HUDEP-2 (cell line): ENCODE measurements at regions not wholly inside any gene's neighbourhood (a gene's known extent, or its start where the extent isn't known, plus 50 kb on each side); places are given as distances from the start of the nearest gene placed in this dataset.
"Not testable (repeated sequence)": the region's sequence is repeated elsewhere in the genome, so short reads cannot be mapped to it uniquely, and the experiment has no call there.

ENCODE experiments used
- DNase-seq, 76 experiments: peaks; one replicate each; lab custom pipeline; 2025; ENCODE audit not compliant: unreplicated experiment in 76 of 76; lab: John Stamatoyannopoulos, UW

GRCh38 chr11:8768625-8769333, 86.2 kb downstream of the RPL27A start:
- peak in 71 of 76 experiments; percentile 2 to 93 (median 61) for DNase-seq

GRCh38 chr11:8772571-8773519, 90.3 kb downstream of the RPL27A start:
- no peak for DNase-seq

- DNase-seq: no peak
Measured at GRCh38 chr11:8773916-8774539, 91.4 kb downstream of the RPL27A start.

GRCh38 chr11:8774916-8775315, 92.3 kb downstream of the RPL27A start:
- DNase-seq: not testable (repeated sequence)

GRCh38 chr11:8775332-8775731, 92.7 kb downstream of the RPL27A start:
- no peak for DNase-seq

GRCh38 chr11:8775734-8776133, 93.1 kb downstream of the RPL27A start:
- DNase-seq: no peak

- no peak for DNase-seq
Measured at GRCh38 chr11:8776209-8776608, 93.6 kb downstream of the RPL27A start.

- DNase-seq: no peak
Measured at GRCh38 chr11:8777907-8778767, 95.5 kb downstream of the RPL27A start.

- DNase-seq: no peak
Measured at GRCh38 chr11:8779107-8779506, 96.5 kb downstream of the RPL27A start.

- no peak for DNase-seq
Measured at GRCh38 chr11:8779732-8780131, 97.1 kb downstream of the RPL27A start.

GRCh38 chr11:8784954-8785353, 102.4 kb downstream of the RPL27A start:
- no peak for DNase-seq

GRCh38 chr11:8785457-8785856, 102.9 kb downstream of the RPL27A start:
- DNase-seq: no peak

GRCh38 chr11:8785998-8786397, 103.4 kb downstream of the RPL27A start:
- no peak for DNase-seq

GRCh38 chr11:8786933-8787332, 104.3 kb downstream of the RPL27A start:
- no peak for DNase-seq

- DNase-seq: peak in 11 of 76 experiments; percentile 1 to 46 (median 23)
Measured at GRCh38 chr11:8787372-8787771, 104.8 kb downstream of the RPL27A start.

- DNase-seq: no peak
Measured at GRCh38 chr11:8788616-8789015, 106.0 kb downstream of the RPL27A start.

- DNase-seq: no peak
Measured at GRCh38 chr11:8789864-8790263, 107.3 kb downstream of the RPL27A start.

- no peak for DNase-seq
Measured at GRCh38 chr11:8790968-8791367, 108.4 kb downstream of the RPL27A start.

- DNase-seq: no peak
Measured at GRCh38 chr11:8792710-8793109, 110.1 kb downstream of the RPL27A start.

- DNase-seq: no peak
Measured at GRCh38 chr11:8793114-8793777, 110.7 kb downstream of the RPL27A start.
